Umbilical cord (tissue), 1 donor: ENCODE measurements at regions not wholly inside any gene's neighbourhood (a gene's known extent, or its start where the extent isn't known, plus 50 kb on each side); places are given as distances from the start of the nearest gene placed in this dataset.

Experiments used
- DNase-seq: peaks from one replicate; pipeline ENCODE4 v3.0.0-alpha.2; 2015; ENCODE audit warnings: low spot score

DNA sequence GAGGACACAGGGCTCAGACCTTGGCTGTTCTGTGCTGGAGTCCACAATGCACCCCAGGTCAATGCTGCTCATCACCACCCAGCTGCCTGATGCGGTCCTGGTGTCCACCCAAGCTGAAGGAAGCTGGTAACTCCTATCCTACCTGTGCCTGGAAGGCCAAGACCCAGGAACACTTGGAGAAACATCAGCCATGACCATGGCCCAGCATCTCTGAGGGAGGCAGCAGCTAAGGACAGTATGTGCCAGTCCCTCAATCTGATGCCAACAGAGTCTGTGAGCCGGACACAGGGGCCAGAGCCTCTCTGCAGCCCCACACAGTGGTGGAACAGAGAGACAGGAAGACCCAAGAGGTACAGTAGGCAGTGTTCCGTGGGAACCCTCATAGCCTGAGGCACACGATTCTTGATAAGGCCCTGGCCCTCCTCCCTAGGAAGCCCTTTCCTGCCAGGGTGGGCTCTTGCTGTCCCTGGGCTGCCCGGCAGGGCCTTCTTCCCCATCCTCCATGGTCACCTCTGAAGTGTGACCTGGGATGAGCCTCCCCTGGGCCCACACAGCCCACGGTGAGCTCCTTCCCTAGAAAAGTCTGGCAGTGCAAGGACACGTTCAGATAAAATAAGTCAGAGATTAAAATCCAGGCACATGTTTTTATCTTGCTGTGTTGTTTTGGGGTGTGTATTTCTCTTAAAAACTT is 170.7 kb downstream of the THBS2 start:
- DNase-seq = no peak

GRCh38 chr6:169082093-169082492 is 171.6 kb downstream of the THBS2 start:
- DNase-seq = no peak

DNA sequence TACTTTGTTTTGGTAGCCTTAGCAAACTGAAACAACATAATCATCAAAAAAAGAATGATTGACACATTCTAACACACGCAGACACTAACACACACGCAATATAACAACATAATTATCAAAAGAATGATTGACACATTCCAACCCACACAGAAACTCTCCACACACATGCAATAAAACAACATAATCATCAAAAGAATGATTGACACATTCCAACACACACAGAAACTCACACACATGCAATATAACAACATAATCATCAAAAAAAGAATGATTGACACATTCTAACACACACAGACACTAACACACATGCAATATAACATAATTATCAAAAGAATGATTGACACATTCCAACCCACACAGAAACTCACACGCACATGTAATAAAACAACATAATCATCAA is 172.4 kb downstream of the THBS2 start:
- no peak for DNase-seq

DNA sequence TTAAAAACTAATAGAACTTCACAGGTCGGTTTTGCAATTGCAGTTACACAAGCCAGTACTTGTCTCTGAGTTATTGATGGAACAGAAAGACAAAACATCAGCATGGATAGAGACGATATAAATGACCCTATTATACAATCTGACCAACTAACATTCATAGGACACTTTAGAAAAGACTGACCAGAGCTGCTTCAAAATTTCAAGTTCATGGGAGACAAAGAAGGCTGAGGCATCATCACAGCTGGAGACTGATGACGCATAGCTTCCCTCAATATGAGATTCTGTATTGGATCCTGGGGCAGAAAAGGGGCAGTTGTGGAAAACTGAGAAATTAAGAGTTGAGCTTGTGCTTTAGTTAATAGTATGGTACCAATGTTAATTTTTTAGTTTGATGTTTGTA is 174.0 kb downstream of the THBS2 start:
- no peak for DNase-seq

DNA sequence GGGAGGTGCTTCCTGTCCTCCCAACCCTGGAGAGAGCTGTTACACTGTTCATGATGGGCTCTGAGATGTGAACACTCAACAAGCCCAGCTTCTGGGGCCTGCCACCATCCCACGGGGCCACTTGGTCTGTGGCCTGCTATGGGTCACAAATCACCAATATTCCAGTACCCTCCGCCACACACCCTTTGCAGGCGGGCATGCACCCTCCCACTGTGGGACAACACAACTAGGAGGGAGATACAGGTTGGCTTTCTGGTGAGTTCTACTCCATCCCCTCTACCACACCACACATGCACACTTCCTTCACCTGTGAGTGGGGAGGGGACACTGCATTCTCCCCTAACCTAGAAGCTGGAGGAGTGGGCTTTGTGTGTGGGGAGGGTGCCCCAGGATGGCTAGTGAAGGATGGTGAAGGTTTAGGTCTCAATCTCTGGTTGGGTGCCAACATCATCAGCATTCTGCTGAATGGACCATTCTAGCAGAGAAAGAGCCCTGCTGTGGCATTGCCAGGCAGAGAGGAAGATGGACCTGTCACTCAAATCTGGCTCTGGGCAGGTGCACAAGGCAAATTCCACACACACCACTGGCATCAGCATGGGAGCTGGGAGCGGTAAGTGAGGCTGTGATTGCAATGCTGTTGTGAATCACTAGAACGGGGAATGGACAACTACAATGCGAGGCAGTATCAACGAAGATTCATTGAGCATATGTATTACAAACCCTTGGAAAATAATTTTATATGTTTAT is 175.1 kb downstream of the THBS2 start:
- no peak for DNase-seq

DNA sequence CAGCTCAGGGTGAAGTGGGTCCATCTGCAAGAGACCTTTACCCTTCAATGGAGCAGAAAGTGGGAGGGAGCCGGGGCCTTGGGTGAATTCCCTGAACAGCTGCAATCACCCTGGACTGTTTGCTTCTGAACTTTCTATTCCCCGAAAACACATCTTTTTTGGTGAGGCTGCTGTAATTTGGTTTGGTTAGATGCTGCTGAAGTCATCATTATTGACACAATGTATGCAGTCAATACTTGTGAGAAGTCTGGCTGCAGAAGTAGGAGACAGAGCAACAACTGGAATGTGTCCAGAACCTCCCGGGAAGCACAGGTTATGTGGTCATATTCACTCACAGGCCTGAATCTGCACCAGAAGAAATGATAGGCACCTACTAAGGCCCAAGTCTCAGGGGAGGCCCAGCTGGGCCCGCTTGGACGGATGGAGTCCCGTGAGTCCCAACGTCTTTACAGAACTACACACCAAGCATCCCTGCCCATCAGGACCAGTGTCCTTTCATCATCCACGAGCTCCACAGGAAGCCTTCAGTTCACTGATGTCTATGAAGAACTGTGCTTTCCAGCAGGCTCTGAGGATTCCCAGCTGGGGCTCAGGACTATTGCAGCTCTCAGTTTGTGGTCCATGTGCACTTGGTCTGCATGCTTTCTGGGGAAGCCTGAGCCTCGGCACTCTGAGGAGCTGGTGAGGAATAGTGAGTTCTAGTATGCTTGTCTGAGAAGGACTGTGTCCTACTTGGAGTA is 177.6 kb downstream of the THBS2 start:
- no peak for DNase-seq

DNA sequence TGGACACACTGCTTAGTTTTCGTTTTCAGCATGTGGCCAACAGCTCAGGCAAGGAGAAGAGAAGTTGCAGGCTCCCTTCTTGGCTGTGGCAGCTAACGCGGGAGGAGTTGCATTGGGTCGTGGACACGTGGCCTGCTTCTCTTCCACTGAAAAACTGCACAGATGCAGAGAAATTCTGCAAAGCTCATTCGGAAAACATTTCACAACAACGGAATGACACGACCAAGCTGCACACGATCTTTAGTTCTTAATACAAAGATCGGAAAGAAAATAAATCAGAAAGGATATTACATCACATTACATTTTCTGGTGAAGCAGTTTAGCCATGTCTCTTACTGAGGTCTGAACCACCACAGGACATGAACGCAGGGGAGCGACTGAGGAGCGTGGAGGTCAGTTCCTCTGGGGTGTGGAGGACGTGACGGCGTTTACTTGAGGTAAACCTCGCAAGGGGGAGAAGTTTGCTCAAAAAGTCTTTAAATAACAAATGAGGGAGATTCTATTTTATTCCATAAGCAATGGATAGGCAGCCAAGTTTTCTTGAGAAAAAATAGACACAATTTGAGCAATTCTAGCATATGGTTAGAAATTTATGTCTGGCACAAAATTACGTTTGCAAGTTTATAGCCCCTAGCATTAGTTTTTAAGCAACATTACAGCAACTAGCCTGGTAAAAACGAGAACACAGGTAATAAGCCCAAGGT is 178.3 kb downstream of the THBS2 start:
- DNase-seq = peak; percentile 91

DNA sequence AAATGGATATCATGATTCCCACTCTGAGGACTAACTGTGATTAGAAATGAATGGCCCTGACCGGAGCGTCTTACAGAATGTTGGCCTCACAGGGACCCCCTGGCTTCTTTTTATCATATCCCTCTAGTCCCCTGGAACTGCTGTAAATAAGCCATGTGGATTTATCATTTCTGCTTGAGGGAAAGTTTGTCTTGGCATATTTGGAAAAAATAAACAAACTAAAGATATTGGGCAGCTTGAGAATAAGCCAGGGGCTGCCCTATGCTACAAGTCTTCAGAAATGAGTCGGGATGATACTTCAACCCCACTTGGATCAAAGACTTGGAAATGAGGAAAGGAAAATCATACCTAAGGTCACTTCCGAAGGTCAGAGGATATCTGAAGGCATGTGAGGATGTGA is 179.1 kb downstream of the THBS2 start:
- peak; percentile 56 for DNase-seq

DNA sequence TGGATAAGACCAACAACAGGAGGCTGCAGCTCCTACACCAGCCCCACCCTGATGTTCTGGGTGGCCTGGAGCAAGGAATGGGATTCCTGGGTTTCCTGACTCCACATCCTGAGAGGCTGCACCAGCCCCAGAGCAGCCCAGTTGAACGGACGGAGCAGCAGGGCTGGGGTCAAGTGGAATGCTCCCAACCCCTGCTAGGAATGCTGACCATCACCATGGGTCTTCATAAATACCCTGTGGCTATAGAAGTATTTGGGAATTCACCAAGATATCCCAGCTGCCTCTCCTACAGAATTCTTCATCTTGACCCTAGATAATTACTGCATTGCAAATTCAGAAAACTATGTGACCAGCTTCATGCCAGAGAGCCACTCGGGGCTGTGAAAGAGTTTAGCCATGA is 180.3 kb downstream of the THBS2 start:
- peak; percentile 47 for DNase-seq

DNA sequence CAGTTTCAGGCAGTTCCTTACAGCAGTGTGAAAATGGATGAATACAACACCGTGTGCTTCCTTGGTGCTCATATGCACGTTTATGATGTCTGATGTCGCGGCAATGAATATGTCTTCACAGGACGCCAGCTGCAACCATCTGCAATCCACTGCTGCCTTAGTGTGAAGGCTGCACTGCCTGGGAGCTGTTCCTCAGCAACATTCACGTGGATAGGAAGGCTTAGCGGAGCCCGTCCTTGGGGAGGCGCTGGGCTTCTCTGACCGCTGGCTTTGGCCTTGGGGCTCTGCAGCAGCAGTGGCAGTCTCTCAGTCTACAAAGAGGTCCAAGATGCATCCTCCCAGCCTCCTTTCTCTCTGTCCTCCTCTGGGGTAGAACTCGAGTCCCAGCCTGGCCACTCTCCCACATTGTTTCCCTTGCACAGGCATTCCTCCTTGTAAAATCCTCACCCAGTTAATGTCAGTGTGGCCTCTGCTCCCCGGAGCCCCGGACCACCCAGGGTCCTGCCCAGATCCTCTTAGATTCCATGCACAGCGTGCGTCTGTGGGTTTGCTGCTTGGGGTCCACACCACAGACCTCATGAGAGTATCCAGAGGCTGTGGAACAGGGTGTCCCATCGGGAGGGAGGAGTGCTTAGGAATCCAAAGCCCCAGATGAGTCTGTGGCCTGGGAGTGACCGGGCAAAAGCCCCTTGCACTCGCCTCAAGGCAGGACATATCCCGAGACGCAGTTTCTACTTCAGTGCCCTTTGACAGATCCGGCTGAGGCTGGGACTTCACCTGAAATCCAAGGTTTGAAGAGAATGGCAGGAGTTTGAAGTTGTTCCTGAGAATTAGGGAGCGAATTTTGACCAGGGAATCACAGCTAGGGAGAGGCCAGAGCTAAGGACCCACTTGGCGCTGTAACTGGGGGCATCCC is 181.3 kb downstream of the THBS2 start:
- DNase-seq = no peak

DNA sequence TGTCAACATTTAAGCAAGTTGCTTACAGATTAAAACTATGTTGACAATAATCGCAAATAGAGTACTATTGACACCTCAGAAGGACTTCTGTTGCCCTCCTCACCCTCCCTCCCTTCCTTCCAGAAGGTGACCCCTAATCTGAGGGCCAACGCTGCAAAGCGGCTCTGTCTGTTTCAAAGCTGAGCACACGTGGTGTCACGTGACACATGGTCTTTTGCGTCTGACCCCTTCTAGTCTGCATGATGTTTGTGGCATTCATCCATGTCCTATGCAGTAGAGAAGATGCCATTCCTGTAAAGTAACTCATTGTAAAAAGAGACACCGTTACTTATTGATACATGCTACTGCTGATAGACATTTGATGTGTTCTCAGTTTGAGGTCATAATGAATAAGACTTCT is 182.3 kb downstream of the THBS2 start:
- DNase-seq = no peak

- peak; percentile 91 for DNase-seq
These were observed 183.0 kb downstream of the THBS2 start for GRCh38 chr6:169070506-169071176.

- no peak for DNase-seq
These were observed 184.3 kb downstream of the THBS2 start for GRCh38 chr6:169069356-169069755.

GRCh38 chr6:169064194-169064593 is 189.5 kb downstream of the THBS2 start:
- DNase-seq = no peak

DNA sequence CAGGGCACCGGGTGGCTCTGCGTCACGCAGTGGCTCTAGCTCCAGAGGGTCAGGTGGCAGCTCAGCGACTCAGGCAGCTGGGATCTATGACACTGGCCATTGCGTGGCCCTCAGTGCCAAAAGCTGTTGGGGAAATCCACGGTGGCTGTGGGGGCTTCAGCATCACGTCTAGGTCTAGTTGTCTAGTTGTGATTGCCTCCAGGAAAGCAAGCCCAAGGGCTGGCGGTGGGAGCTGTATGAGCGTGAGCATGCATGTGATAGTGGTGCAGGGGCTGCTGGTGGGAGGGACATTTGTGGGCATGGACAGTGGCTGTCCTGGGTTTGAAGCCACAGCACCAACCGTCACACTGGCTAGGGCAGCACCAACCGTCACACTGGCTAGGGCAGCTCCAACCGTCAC is 191.4 kb downstream of the THBS2 start:
- no peak for DNase-seq

- no peak for DNase-seq
These were observed 195.0 kb downstream of the THBS2 start for GRCh38 chr6:169058634-169059033.

GRCh38 chr6:169052462-169052861 is 201.2 kb downstream of the THBS2 start:
- DNase-seq = no peak

DNA sequence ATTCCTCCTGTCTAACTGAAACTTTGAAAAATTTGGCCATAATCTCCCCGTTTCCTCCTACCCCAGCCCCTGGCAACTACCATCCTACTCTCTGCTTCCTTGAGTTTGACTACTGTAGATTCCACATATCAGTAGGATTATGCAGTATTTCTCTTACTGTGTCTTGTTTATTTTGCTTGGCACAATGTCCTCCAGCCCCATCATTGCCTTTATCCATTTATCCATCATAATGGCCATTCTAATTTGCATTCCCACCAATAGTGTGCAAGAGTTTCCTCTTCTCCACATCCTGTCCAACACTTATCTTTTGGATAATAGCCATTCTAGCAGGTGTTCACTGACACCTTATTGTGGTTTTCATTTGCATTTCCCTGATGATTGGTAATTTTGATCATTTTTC is 202.3 kb downstream of the THBS2 start:
- no peak for DNase-seq

DNA sequence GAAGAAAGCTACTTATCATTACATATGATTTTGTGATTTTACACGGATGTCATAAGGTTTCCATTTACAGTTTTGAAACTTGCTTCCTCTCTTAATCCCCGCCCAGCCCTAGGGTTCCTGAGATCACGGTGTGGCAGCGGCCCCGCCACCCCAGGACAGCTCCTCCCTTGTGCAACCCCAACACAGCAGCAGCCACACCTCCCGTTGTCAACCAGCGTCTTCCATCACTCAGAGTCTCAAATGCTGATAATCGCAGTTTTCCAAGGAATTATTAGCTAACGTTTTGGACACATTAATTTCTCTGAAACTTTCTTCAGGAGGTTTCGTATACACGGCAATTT is 204.8 kb downstream of the THBS2 start:
- DNase-seq = no peak

DNA sequence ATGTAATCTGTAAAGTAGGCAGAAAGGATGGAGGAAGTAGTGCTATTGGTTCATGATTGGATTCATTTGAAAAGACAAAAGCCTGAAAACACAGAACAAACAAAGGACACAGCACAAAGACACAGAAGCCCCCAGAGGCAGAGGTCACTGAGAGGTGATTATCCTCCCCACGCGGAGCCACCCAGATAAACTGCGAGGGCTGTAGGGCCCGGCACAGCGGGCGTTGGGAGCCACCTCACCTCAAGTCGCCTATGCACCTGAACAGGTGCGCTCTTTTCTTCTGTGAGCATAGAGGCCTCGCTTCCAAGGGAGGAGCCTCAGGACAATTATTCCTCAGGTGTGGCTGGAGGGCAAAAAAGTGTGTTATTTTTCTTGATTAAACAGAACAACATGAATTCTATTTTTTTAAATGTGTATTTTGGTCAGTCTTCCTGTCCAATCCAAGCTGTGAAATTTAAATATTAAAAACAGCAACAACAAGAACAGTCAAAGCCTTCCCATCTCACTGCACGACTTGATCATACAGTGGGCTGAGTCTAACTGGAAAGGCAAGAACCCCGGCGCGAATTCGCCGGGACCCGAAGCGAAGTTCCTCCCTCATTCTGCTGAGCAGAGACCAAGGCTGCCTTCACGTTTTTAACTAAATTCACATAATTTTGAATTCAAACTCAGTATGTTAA is 205.3 kb downstream of the THBS2 start:
- no peak for DNase-seq
